GM12891 (cell line): ENCODE measurements at regions not wholly inside any gene's neighbourhood (a gene's known extent, or its start where the extent isn't known, plus 50 kb on each side); places are given as distances from the start of the nearest gene placed in this dataset.

ENCODE experiments used
- POLR2A ChIP-seq: IDR thresholded peaks from 2 replicates; pipeline ENCODE4 v1.6.1; 2011; ENCODE audit warnings: low read depth, low read length, control low read depth
- POLR2AphosphoS5 ChIP-seq: IDR thresholded peaks from 2 replicates; pipeline ENCODE4 v1.6.1; 2011; ENCODE audit warnings: low read depth, low read length, control low read depth
- SPI1 ChIP-seq: IDR thresholded peaks from 2 replicates; pipeline ENCODE4 v1.6.1; 2011; ENCODE audit warnings: low read depth, low read length, control low read depth
- TAF1 ChIP-seq: IDR thresholded peaks from 2 replicates; pipeline ENCODE4 v1.6.1; 2011; ENCODE audit warnings: low read depth, low read length, control low read depth

DNA sequence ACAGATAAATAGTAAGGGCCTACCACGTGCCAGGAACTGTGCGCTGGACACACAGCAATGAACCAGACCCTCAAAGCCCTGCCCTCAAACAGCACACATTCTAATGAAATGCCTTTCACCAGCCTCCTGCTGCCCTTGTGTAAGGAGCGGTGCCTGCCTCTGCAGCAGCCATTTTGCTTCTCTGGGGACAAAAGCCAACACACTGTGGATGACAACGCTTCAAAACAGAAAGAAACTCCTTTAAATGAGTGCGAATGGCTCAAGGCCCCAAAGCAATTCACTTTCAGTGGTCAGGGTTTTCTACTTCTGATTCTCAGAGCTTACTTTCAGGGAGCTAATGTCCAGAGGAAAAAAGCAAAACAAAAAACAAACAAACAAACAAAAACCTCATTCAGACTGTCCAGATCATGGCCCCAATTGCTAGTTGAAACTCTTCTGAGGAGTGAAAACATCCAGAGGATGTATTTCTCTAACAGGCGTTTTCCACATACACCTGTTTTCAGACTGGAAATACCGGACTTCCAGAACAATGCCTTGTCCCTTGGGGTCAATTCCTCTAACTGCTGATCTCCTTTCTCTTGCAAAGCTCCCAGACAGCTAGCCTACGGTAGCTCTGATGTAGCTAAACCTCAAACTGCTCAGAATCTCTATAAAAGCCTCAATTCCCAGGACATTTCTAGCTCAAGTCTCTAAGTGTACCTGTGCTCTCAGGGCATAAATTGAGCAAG, 323.3 kb upstream of the ZNF521 start:
- TF ChIP-seq POLR2A (no peak), POLR2AphosphoS5 (no peak), SPI1 (no peak), TAF1 (no peak)
